ENCODE measurements at regions not wholly inside any gene's neighbourhood (a gene's known extent, or its start where the extent isn't known, plus 50 kb on each side); places are given as distances from the start of the nearest gene placed in this dataset.

DNA sequence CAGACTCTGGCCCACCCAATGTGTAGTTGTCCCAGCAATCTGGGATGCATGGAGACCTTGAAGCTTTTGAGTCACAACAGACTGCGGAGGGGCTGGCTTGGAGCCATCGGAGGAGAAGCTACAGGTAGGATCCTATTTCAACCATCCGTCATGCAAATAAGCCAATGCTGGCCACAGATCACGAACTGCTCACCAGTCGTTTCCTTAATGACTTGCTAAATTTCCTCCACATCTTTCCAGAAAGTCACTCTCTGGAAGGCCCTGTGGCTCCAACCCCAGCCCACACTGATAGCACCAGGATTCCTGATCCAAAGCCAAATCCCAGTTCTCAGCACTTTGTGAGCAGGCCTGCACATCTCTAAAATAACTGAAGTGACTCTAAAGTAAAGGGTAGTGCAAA lies 321.3 kb downstream of the RAB28 start:
- no peaks in the 10 kb centered on the region for H3K27me3 ChIP-seq (ENCODE audit: insufficient read depth, low read length)
- no peaks in the 10 kb centered on the region for H3K79me2 ChIP-seq (ENCODE audit: insufficient read depth, low read length)
- no peak overlapping the region for H2AFZ ChIP-seq (ENCODE audit: low read depth, low read length, poor library complexity, severe bottlenecking)
- no peaks in the 10 kb centered on the region for H3K36me3 ChIP-seq (ENCODE audit: control insufficient read depth in 1 of 2, insufficient read depth in 2 of 2, low read length in 2 of 2)
- TF ChIP-seq, protein P1, sequence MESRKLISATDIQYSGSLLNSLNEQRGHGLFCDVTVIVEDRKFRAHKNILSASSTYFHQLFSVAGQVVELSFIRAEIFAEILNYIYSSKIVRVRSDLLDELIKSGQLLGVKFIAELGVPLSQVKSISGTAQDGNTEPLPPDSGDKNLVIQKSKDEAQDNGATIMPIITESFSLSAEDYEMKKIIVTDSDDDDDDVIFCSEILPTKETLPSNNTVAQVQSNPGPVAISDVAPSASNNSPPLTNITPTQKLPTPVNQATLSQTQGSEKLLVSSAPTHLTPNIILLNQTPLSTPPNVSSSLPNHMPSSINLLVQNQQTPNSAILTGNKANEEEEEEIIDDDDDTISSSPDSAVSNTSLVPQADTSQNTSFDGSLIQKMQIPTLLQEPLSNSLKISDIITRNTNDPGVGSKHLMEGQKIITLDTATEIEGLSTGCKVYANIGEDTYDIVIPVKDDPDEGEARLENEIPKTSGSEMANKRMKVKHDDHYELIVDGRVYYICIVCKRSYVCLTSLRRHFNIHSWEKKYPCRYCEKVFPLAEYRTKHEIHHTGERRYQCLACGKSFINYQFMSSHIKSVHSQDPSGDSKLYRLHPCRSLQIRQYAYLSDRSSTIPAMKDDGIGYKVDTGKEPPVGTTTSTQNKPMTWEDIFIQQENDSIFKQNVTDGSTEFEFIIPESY (IDR thresholded peaks at IDR 0.05; ENCODE audit: extremely low read depth, insufficient replicate concordance, low read length), result no peak
- TF ChIP-seq POLR2A (IDR thresholded peaks at IDR 0.05; ENCODE audit: borderline replicate concordance, extremely low read depth, insufficient read depth, insufficient read length) (no peak), EZH2phosphoT487 (IDR thresholded peaks at IDR 0.05; ENCODE audit: borderline replicate concordance) (no peak), FOSL1 (IDR thresholded peaks at IDR 0.05; ENCODE audit: low read depth) (no peak)
- TF ChIP-seq, protein P2, sequence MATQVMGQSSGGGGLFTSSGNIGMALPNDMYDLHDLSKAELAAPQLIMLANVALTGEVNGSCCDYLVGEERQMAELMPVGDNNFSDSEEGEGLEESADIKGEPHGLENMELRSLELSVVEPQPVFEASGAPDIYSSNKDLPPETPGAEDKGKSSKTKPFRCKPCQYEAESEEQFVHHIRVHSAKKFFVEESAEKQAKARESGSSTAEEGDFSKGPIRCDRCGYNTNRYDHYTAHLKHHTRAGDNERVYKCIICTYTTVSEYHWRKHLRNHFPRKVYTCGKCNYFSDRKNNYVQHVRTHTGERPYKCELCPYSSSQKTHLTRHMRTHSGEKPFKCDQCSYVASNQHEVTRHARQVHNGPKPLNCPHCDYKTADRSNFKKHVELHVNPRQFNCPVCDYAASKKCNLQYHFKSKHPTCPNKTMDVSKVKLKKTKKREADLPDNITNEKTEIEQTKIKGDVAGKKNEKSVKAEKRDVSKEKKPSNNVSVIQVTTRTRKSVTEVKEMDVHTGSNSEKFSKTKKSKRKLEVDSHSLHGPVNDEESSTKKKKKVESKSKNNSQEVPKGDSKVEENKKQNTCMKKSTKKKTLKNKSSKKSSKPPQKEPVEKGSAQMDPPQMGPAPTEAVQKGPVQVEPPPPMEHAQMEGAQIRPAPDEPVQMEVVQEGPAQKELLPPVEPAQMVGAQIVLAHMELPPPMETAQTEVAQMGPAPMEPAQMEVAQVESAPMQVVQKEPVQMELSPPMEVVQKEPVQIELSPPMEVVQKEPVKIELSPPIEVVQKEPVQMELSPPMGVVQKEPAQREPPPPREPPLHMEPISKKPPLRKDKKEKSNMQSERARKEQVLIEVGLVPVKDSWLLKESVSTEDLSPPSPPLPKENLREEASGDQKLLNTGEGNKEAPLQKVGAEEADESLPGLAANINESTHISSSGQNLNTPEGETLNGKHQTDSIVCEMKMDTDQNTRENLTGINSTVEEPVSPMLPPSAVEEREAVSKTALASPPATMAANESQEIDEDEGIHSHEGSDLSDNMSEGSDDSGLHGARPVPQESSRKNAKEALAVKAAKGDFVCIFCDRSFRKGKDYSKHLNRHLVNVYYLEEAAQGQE (IDR thresholded peaks at IDR 0.05; ENCODE audit: low read depth), result no peak
- H3K9me2 ChIP-seq (ENCODE audit: insufficient read depth), result no peaks in the 10 kb centered on the region
- H3K4me1 ChIP-seq (ENCODE audit: control insufficient read depth in 1 of 2, insufficient read depth in 2 of 2, low read length in 2 of 2), result no peaks in the 10 kb centered on the region
- H3K9ac ChIP-seq (ENCODE audit: low read length), result no peak overlapping the region
- ATAC-seq (no peak), DNase-seq (ENCODE audit: low read depth, low spot score) (no peak)
- H3K27ac ChIP-seq (ENCODE audit: low read depth, low read length), result no peak overlapping the region
- no peak overlapping the region for H3K4me3 ChIP-seq (replicated peaks in 1 of 2; ENCODE audit: low read depth in 1 of 2, low read length in 2 of 2)
- no peaks in the 10 kb centered on the region for H3K9me3 ChIP-seq (ENCODE audit: control insufficient read depth in 1 of 2, insufficient read depth in 1 of 2, low read depth in 1 of 2, low read length in 2 of 2)
- ChIA-PET CTCF (no interaction called here), RAD21 (ENCODE audit: low non-redundant PET in 1 of 2, low total read pairs in 2 of 2, uncharacterized antibody in 2 of 2, unreplicated experiment in 2 of 2) (no interaction called here), POLR2A (no interaction called here)
- intact Hi-C loops (cut with micrococcal nuclease), result no loop called here
- no TSS peak for BruUV-seq (replicated peaks)
- no peak overlapping the region for H3K4me2 ChIP-seq (ENCODE audit: low read length)
- no peaks in the 10 kb centered on the region for H4K20me1 ChIP-seq (ENCODE audit: insufficient read depth)
